WTC11 (cell line): ENCODE measurements at regions not wholly inside any gene's neighbourhood (a gene's known extent, or its start where the extent isn't known, plus 50 kb on each side); places are given as distances from the start of the nearest gene placed in this dataset.

ENCODE experiments used
- FOXP1 ChIP-seq: sonication (generic); formaldehyde crosslinking; IDR thresholded peaks from 2 replicates; pipeline ENCODE4 v1.8.0; 2022; ENCODE audit warnings: missing genetic modification reagents, mild to moderate bottlenecking, moderate library complexity, borderline replicate concordance
- TF ChIP-seq, protein P1 (sequence below): fragments of 200-600 bp; IDR thresholded peaks from 2 replicates; pipeline ENCODE4 v1.8.0; 2022; ENCODE audit warnings: antibody characterized with exemption

DNA sequence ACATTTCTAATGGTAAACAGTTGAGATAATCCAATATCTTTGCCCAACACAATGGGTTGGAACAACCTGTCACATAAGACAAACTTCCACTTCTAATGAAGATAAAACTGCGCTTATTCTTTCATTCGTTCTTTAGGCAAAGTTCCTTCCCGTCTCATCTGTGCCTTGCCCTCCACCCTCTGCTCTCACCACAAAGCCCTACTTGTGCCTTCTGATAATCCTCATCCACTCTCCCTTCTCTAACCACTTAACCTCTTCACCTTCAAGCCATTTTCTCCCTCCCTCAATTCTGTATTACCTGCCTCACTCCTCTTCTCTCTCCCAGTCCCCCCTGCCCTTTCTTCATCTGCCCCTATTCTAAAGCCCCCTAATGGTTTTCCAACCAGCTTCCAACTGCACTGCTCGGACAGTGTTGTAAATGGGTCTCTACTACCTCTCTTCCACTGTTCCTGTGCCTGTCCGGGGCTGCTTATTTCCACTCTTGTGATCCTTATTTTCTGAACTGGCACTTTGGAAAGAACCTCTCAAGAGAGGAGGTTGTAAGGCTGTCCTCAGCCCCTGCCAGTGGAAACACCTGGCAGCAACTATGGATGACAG, 62.9 kb upstream of the MYB start:
- TF ChIP-seq, protein P1, sequence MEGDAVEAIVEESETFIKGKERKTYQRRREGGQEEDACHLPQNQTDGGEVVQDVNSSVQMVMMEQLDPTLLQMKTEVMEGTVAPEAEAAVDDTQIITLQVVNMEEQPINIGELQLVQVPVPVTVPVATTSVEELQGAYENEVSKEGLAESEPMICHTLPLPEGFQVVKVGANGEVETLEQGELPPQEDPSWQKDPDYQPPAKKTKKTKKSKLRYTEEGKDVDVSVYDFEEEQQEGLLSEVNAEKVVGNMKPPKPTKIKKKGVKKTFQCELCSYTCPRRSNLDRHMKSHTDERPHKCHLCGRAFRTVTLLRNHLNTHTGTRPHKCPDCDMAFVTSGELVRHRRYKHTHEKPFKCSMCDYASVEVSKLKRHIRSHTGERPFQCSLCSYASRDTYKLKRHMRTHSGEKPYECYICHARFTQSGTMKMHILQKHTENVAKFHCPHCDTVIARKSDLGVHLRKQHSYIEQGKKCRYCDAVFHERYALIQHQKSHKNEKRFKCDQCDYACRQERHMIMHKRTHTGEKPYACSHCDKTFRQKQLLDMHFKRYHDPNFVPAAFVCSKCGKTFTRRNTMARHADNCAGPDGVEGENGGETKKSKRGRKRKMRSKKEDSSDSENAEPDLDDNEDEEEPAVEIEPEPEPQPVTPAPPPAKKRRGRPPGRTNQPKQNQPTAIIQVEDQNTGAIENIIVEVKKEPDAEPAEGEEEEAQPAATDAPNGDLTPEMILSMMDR: no peak
- no peak for TF ChIP-seq FOXP1 (CRISPR knock-in tag)
